Nephron progenitor cell (in vitro differentiated cells): ENCODE measurements at regions not wholly inside any gene's neighbourhood (a gene's known extent, or its start where the extent isn't known, plus 50 kb on each side); places are given as distances from the start of the nearest gene placed in this dataset.

Experiments
- DNase-seq: peaks from one replicate; pipeline ENCODE4 v3.0.0; 2021
- H3K27ac Mint-ChIP-seq: 2 replicates; pipeline ENCODE4 v1.8.0; 2021; ENCODE audit warnings: mild to moderate bottlenecking, moderate library complexity, mixed read lengths
- H3K27me3 Mint-ChIP-seq: 2 replicates; pipeline ENCODE4 v1.8.0; 2021; ENCODE audit warnings: mild to moderate bottlenecking, low read depth, mixed read lengths; ENCODE audit not compliant: poor library complexity
- H3K36me3 Mint-ChIP-seq: 2 replicates; pipeline ENCODE4 v1.8.0; 2021; ENCODE audit warnings: low read depth, mixed read lengths
- H3K4me1 Mint-ChIP-seq: 2 replicates; pipeline ENCODE4 v1.8.0; 2021; ENCODE audit warnings: mixed read lengths
- H3K4me3 Mint-ChIP-seq: 2 replicates; pipeline ENCODE4 v1.8.0; 2021; ENCODE audit warnings: mild to moderate bottlenecking, moderate library complexity, mixed read lengths
- H3K9me3 Mint-ChIP-seq: 2 replicates; pipeline ENCODE4 v1.8.0; 2021; ENCODE audit warnings: mild to moderate bottlenecking, moderate library complexity, mixed read lengths
- TF ChIP-seq, protein P1 (sequence below): fragments of 200-600 bp; sonication (generic); IDR thresholded peaks from 2 replicates; pipeline ENCODE4 v1.5.0; 2021; ENCODE audit warnings: antibody characterized with exemption

DNA sequence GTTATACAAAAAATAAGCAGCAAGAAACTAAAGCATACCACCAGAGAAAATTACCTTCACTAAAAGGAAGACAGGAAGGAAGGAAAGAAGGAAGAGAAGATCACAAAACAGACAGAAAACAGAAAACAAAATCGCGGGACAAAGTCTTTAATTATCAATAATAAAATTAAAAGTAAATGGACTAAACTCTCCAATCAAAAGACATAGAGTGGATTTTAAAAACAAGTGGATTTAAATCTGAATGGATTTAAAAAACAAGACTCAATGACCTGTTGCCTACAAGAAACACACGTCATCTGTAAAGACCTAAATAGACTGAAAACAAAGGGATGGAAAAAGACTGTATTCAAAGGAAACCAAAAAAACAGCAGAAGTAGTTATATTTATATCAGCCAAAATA lies 75.7 kb upstream of the MAGI3 start:
- Mint-ChIP-seq H3K27ac (no peak overlapping the region), H3K27me3 (peaks cover 3% of the 10 kb centered on the region), H3K4me1 (no peaks in the 10 kb centered on the region), H3K4me3 (no peak overlapping the region), H3K36me3 (peaks cover 9% of the 10 kb centered on the region), H3K9me3 (peaks cover 39% of the 10 kb centered on the region)
- TF ChIP-seq, protein P1, sequence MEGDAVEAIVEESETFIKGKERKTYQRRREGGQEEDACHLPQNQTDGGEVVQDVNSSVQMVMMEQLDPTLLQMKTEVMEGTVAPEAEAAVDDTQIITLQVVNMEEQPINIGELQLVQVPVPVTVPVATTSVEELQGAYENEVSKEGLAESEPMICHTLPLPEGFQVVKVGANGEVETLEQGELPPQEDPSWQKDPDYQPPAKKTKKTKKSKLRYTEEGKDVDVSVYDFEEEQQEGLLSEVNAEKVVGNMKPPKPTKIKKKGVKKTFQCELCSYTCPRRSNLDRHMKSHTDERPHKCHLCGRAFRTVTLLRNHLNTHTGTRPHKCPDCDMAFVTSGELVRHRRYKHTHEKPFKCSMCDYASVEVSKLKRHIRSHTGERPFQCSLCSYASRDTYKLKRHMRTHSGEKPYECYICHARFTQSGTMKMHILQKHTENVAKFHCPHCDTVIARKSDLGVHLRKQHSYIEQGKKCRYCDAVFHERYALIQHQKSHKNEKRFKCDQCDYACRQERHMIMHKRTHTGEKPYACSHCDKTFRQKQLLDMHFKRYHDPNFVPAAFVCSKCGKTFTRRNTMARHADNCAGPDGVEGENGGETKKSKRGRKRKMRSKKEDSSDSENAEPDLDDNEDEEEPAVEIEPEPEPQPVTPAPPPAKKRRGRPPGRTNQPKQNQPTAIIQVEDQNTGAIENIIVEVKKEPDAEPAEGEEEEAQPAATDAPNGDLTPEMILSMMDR = no peak
- no peak for DNase-seq

DNA sequence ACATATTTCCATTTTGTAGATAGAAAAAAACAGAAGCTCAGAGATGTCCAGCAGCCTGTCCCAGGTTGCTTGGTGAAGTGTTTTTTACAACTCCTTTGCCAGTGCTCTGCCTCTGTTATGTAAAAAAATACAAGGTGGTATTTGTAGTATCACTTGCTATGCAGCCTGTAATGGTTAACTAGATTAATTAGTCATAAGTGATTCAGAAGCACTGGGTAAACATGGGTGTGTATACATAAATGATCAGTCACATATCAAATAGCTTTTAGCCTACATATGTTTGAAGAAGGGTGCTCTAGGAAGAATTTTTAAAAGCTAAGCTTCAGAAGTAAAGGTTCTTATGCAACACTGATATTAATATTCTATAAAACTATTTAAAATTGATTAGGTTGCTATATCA lies 70.0 kb upstream of the MAGI3 start:
- H3K4me1 Mint-ChIP-seq = no peaks in the 10 kb centered on the region
- TF ChIP-seq, protein P1 = no peak
- H3K4me3 Mint-ChIP-seq = no peak overlapping the region
- no peaks in the 10 kb centered on the region for H3K36me3 Mint-ChIP-seq
- no peak overlapping the region for H3K27ac Mint-ChIP-seq
- DNase-seq = no peak
- no peaks in the 10 kb centered on the region for H3K27me3 Mint-ChIP-seq
- peaks cover 13% of the 10 kb centered on the region for H3K9me3 Mint-ChIP-seq

DNA sequence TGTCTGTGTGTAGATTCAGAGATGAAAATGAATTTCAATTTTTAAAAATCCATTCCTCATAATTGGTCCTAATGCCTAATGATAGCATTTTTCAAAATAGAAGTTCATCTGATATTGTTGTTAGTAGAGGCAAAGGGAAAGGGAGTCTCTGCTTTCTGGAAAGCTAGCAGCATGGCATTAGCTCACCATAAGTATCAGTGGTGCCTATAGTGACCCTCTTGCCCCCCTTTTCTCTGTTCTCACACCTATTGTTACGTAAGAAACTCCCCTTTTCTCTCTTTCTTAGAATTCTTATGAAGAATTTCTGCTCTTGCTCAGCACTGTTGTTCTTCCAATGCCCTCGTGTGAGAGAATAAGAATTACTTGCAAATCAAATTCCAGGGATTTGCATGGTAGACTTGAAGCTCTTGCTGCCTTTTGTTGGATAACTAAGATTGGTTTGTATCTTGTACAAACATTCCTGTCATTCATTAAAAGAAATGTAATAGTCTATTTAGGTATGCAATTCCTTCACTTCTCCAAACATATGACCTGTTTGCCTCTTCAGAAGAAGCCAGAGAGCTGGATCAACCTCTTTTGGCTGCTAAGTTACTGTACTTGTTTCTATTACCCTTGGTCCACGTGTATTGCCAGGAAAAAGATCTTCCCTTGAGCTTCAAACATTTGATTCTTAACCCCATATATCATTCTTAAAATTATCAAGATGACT lies 69.2 kb upstream of the MAGI3 start:
- TF ChIP-seq, protein P1 = no peak
- Mint-ChIP-seq H3K4me3 (no peak overlapping the region), H3K4me1 (no peaks in the 10 kb centered on the region), H3K27me3 (no peaks in the 10 kb centered on the region), H3K36me3 (no peaks in the 10 kb centered on the region), H3K9me3 (peaks cover 8% of the 10 kb centered on the region), H3K27ac (no peak overlapping the region)
- DNase-seq = no peak

DNA sequence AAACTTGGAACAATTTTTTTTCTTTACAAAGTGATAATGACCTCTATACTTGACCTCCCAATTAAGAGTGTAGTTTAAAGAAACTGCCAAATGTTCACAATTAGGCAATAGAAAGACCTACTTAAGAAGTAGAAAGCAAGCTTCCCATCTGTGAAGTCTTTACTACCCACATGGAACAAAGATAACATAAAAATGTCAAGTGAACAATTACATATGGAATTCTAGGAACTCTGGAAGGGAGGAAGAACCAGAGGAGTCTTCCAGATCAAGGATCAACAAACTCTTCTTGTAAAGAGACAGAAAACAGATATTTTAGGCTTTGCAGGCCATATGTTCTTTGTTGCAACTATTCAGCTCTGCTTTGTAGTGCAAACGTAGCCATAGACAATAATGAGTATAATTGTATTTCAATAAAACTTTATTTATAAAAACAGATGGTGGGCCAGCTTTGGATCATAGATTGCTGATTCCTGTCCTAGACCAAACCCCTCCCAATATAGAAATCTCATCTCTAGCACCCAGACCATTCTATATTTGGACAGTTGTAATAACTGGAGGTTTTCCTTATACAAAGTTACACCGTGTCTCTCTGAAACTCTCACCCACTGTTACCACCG lies 68.4 kb upstream of the MAGI3 start:
- no peak for DNase-seq
- H3K36me3 Mint-ChIP-seq = no peaks in the 10 kb centered on the region
- H3K27ac Mint-ChIP-seq = no peak overlapping the region
- no peaks in the 10 kb centered on the region for H3K27me3 Mint-ChIP-seq
- TF ChIP-seq, protein P1 = no peak
- no peak overlapping the region for H3K4me3 Mint-ChIP-seq
- H3K4me1 Mint-ChIP-seq = no peaks in the 10 kb centered on the region
- H3K9me3 Mint-ChIP-seq = peaks cover 8% of the 10 kb centered on the region

DNA sequence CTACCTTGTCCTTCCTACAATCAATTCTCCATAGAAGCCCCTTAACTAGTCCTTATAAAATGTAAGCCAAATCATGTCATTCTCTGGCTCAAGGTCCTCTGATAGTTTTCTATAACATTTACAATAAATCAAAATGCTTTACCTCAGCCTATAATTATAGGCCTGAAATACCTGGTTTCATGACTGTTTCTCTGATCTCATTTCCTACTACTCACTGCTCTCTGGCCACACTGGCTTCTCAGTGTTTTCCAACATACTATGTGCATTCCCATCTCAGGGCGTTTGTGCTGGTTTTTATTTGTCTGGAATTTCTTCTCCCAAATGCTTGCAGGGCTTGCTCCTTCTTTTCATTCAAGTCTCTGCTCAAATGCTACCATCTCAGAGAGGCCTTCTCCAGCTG lies 67.9 kb upstream of the MAGI3 start:
- Mint-ChIP-seq H3K9me3 (peaks cover 2% of the 10 kb centered on the region), H3K4me3 (no peak overlapping the region), H3K27me3 (no peaks in the 10 kb centered on the region), H3K4me1 (no peaks in the 10 kb centered on the region), H3K27ac (no peak overlapping the region), H3K36me3 (no peaks in the 10 kb centered on the region)
- no peak for DNase-seq
- TF ChIP-seq, protein P1 = no peak

DNA sequence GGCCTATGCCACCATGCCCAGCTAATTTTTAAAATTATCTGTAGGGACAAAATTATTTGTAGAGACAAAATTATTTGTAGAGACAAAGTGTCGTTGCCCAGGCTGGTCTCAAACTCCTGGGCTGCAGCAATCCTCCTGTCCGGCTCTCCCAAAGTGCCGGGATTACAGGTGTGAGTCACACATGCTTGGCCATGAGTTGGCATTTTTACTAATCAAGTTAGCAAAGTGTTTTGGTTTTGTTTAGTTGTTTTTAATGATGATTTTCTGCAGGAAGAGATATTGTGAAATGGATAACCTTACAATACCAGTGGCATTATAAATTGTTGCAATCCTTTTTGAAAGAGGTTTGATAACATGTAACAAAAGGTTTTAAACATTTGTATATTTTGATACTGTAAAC lies 65.3 kb upstream of the MAGI3 start:
- H3K4me3 Mint-ChIP-seq = no peak overlapping the region
- TF ChIP-seq, protein P1 = no peak
- H3K27me3 Mint-ChIP-seq = no peaks in the 10 kb centered on the region
- H3K27ac Mint-ChIP-seq = no peak overlapping the region
- H3K36me3 Mint-ChIP-seq = no peaks in the 10 kb centered on the region
- no peak for DNase-seq
- H3K4me1 Mint-ChIP-seq = no peaks in the 10 kb centered on the region
- no peaks in the 10 kb centered on the region for H3K9me3 Mint-ChIP-seq
